PC-3 (cell line): ENCODE measurements at regions not wholly inside any gene's neighbourhood (a gene's known extent, or its start where the extent isn't known, plus 50 kb on each side); places are given as distances from the start of the nearest gene placed in this dataset.

Experiments used
- ATAC-seq: fragments of 200-7000 bp; cut with Tn5 transposase; 2 replicates; pipeline ENCODE4 v1.9.1; 2020; ENCODE audit warnings: mild to moderate bottlenecking, moderate library complexity
- BruUV-seq: library from RNA; stranded (reverse); fragments of 400-500 nt; replicated peaks from 2 replicates; lab custom pipeline; 2021; lab: Mats Ljungman, UMichigan
- CTCF ChIA-PET: fragments of 300-600 bp; sonication (Branson Sonifier 250); formaldehyde crosslinking; loops from one replicate; lab custom pipeline; 2022; ENCODE audit warnings: antibody characterized with exemption; lab: Charles Lee
- POLR2A ChIA-PET: fragments of 300-600 bp; sonication (Branson Sonifier 250); formaldehyde crosslinking; loops from one replicate; lab custom pipeline; 2022; ENCODE audit warnings: antibody characterized with exemption; ENCODE audit not compliant: unreplicated experiment; lab: Charles Lee
- DNase-seq: peaks from one replicate; pipeline ENCODE4 v3.0.0-alpha.2; 2015
- H2AFZ ChIP-seq: fragments of 300-600 bp; sonication (generic); 2 replicates; pipeline ENCODE4 v1.6.0; 2016; ENCODE audit warnings: antibody characterized with exemption, low read length
- H3F3A ChIP-seq: fragments of 300-600 bp; sonication (generic); one replicate; pipeline ENCODE4 v1.6.0; 2017; ENCODE audit warnings: antibody characterized with exemption, low read length, control low read depth, mild to moderate bottlenecking; ENCODE audit not compliant: unreplicated experiment
- H3K27ac ChIP-seq: fragments of 300-600 bp; sonication (generic); 2 replicates; pipeline ENCODE4 v1.5.1; 2016; ENCODE audit warnings: mild to moderate bottlenecking, low read length
- H3K27me3 ChIP-seq: fragments of 300-600 bp; sonication (generic); 2 replicates; pipeline ENCODE4 v1.6.1; 2016; ENCODE audit warnings: low read length, mixed read lengths
- H3K36me3 ChIP-seq: fragments of 300-600 bp; sonication (generic); 2 replicates; pipeline ENCODE4 v1.6.1; 2016; ENCODE audit warnings: low read depth, mixed run types, low read length, mixed read lengths
- H3K4me1 ChIP-seq: fragments of 300-600 bp; sonication (generic); 2 replicates; pipeline ENCODE4 v1.5.1; 2016; ENCODE audit warnings: low read length; ENCODE audit not compliant: insufficient read depth
- H3K4me2 ChIP-seq: fragments of 300-600 bp; sonication (generic); 2 replicates; pipeline ENCODE4 v1.6.0; 2016; ENCODE audit warnings: low read length
- H3K4me3 ChIP-seq: fragments of 300-600 bp; sonication (generic); 2 replicates; pipeline ENCODE4 v1.5.1; 2016; ENCODE audit warnings: mild to moderate bottlenecking, low read length, mixed read lengths
- H3K79me2 ChIP-seq: fragments of 300-600 bp; sonication (generic); 2 replicates; pipeline ENCODE4 v1.6.1; 2017; ENCODE audit warnings: low read length, mixed read lengths
- H3K9ac ChIP-seq: fragments of 300-600 bp; sonication (generic); 2 replicates; pipeline ENCODE4 v1.6.0; 2016; ENCODE audit warnings: mild to moderate bottlenecking, low read length
- H3K9me2 ChIP-seq: fragments of 300-600 bp; sonication (generic); replicated peaks from 2 replicates; pipeline ENCODE4 v1.6.1; 2016; ENCODE audit warnings: mixed run types, low read length, mixed read lengths
- H3K9me3 ChIP-seq: fragments of 300-600 bp; sonication (generic); 2 replicates; pipeline ENCODE4 v1.6.1; 2016; ENCODE audit warnings: low read length, mixed read lengths
- H4K20me1 ChIP-seq: fragments of 300-600 bp; sonication (generic); 2 replicates; pipeline ENCODE4 v1.6.1; 2016; ENCODE audit warnings: low read length, mixed read lengths
- EZH2 ChIP-seq: fragments of 300-600 bp; sonication (generic); IDR thresholded peaks from one replicate; pipeline ENCODE4 v1.6.1; 2017; ENCODE audit warnings: antibody characterized with exemption, mild to moderate bottlenecking, low read length; ENCODE audit not compliant: unreplicated experiment
- EZH2phosphoT487 ChIP-seq: fragments of 300-600 bp; sonication (generic); IDR thresholded peaks from 2 replicates; pipeline ENCODE4 v1.6.1; 2018; ENCODE audit warnings: mild to moderate bottlenecking, antibody characterized with exemption, low read length, borderline replicate concordance
- intact Hi-C: fragments of 100-400 bp; cut with micrococcal nuclease; formaldehyde crosslinking; loops from 2 replicates; pipeline ENCODE4 v1.9.0; 2023
- TF ChIP-seq, protein P1 (sequence below): fragments of 300-600 bp; sonication (generic); conservative IDR thresholded peaks from 2 replicates; pipeline ENCODE4 v1.5.1; 2017; ENCODE audit warnings: antibody characterized with exemption, low read depth, mild to moderate bottlenecking, low read length

DNA sequence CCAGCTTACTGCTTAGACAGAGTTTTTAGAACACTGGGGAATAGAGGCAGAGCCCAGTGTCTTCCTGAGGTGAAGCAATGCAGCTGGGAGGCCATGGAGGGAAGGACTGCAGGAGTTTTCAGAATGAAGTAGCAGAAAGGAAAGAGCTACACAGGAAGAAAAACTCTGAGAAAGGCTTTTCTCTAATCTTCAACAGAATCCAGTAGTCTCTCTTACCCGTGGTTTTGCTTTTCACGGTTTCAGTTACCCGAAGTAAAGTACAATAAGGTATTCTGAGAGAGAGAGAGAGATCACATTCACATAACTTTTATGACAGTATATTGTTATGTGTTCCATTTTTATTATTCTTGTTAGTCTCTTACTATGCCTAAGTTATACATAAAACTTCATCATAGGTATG lies 761.6 kb downstream of the BCL11B start:
- H4K20me1 ChIP-seq: no peaks in the 10 kb centered on the region
- no peaks in the 10 kb centered on the region for H3K36me3 ChIP-seq
- no peaks in the 10 kb centered on the region for H3K9me2 ChIP-seq
- ATAC-seq (no peak), DNase-seq (no peak)
- no peak overlapping the region for H2AFZ ChIP-seq
- H3F3A ChIP-seq: no peaks in the 10 kb centered on the region
- no peak overlapping the region for H3K9ac ChIP-seq
- no TSS peak for BruUV-seq
- no peaks in the 10 kb centered on the region for H3K9me3 ChIP-seq
- H3K4me2 ChIP-seq: no peak overlapping the region
- no peaks in the 10 kb centered on the region for H3K4me1 ChIP-seq
- no peak overlapping the region for H3K4me3 ChIP-seq
- intact Hi-C loops: no loop called here
- H3K27me3 ChIP-seq: 0 out of 2 replicates have a peak, but pooled peaks cover 5% of the 10 kb centered on the region
- H3K27ac ChIP-seq: no peak overlapping the region
- H3K79me2 ChIP-seq: no peaks in the 10 kb centered on the region
- POLR2A ChIA-PET: no interaction called here
- CTCF ChIA-PET: no interaction called here
- TF ChIP-seq EZH2 (no peak), EZH2phosphoT487 (no peak)
- TF ChIP-seq, protein P1, sequence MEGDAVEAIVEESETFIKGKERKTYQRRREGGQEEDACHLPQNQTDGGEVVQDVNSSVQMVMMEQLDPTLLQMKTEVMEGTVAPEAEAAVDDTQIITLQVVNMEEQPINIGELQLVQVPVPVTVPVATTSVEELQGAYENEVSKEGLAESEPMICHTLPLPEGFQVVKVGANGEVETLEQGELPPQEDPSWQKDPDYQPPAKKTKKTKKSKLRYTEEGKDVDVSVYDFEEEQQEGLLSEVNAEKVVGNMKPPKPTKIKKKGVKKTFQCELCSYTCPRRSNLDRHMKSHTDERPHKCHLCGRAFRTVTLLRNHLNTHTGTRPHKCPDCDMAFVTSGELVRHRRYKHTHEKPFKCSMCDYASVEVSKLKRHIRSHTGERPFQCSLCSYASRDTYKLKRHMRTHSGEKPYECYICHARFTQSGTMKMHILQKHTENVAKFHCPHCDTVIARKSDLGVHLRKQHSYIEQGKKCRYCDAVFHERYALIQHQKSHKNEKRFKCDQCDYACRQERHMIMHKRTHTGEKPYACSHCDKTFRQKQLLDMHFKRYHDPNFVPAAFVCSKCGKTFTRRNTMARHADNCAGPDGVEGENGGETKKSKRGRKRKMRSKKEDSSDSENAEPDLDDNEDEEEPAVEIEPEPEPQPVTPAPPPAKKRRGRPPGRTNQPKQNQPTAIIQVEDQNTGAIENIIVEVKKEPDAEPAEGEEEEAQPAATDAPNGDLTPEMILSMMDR: no peak

DNA sequence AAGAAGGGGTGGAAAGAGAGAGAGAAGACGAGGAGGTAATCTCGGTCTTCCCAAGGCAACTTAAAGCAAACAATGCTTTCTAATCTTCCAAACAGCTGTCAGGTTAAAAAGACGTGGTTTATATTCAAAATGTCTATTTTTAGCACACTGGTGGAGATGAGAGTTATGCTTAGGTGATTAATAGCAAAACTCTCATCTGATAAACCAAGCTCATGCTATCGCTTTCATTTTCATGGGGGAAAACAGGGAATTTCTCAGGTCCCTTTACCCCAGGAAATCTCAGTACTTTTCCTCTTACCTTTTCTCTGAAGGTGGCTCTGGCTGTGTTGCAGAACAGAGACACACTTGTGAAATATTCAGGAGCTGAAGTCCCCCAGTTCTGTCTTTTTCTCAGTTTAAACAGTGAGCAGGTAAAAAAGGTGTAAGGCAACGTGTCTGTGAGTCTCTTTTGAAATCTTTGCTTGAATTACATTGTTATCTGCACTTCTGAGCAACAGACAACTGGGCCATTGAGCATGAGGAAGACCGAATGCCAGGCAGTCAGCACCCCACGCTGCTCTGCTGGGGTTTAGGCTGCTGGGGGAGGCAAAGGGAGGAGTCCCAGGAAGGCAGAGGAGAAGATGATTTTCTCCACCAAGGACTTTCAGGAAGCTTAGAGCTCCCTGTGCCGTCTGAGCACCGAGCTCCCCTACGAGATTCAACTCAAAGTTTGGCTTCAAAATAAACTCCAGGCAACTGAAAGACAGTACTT lies 759.3 kb downstream of the BCL11B start:
- ATAC-seq: no peak
- POLR2A ChIA-PET: no interaction called here
- H2AFZ ChIP-seq: no peak overlapping the region
- H3K4me2 ChIP-seq: no peak overlapping the region
- H3F3A ChIP-seq: no peaks in the 10 kb centered on the region
- DNase-seq: no peak
- BruUV-seq: no TSS peak
- no peaks in the 10 kb centered on the region for H3K9me3 ChIP-seq
- no peak overlapping the region for H3K27ac ChIP-seq
- H3K27me3 ChIP-seq: 0 out of 2 replicates have a peak, but pooled peaks cover 5% of the 10 kb centered on the region
- H3K4me1 ChIP-seq: no peaks in the 10 kb centered on the region
- intact Hi-C loops: no loop called here
- H3K79me2 ChIP-seq: no peaks in the 10 kb centered on the region
- no peak overlapping the region for H3K9ac ChIP-seq
- H3K4me3 ChIP-seq: no peak overlapping the region
- no peaks in the 10 kb centered on the region for H3K36me3 ChIP-seq
- no peaks in the 10 kb centered on the region for H3K9me2 ChIP-seq
- no peaks in the 10 kb centered on the region for H4K20me1 ChIP-seq
- CTCF ChIA-PET: no interaction called here
- TF ChIP-seq EZH2phosphoT487: no peak
- no peak for TF ChIP-seq EZH2
- TF ChIP-seq, protein P1: no peak

DNA sequence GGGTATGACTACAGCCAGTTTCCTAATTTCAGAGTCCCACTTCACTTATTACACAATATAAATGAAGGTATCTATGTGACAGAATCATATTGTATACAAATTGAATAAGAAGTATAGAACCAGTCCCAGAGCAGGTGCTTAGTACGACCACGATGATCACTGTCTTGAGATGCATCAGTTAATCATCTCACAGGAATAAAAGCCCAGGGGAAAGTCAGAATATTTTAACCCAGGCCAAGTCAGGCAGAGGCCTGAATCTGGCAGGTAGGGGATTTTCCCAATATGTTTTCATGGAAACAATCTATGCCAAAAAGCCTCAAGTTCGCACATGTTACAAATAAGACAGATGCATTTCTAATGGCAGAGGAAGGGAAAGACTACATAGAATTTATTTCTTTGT lies 758.4 kb downstream of the BCL11B start:
- no peaks in the 10 kb centered on the region for H4K20me1 ChIP-seq
- DNase-seq (no peak), ATAC-seq (no peak)
- H3K4me2 ChIP-seq: no peak overlapping the region
- ChIA-PET POLR2A (no interaction called here), CTCF (no interaction called here)
- H3K4me1 ChIP-seq: no peaks in the 10 kb centered on the region
- 0 out of 2 replicates have a peak, but pooled peaks cover 5% of the 10 kb centered on the region for H3K27me3 ChIP-seq
- no peaks in the 10 kb centered on the region for H3F3A ChIP-seq
- no peak overlapping the region for H2AFZ ChIP-seq
- no TSS peak for BruUV-seq
- intact Hi-C loops: no loop called here
- no peak overlapping the region for H3K27ac ChIP-seq
- H3K9ac ChIP-seq: no peak overlapping the region
- TF ChIP-seq, protein P1: no peak
- no peak for TF ChIP-seq EZH2phosphoT487
- TF ChIP-seq EZH2: no peak
- H3K9me3 ChIP-seq: no peaks in the 10 kb centered on the region
- H3K36me3 ChIP-seq: no peaks in the 10 kb centered on the region
- H3K4me3 ChIP-seq: no peak overlapping the region
- no peaks in the 10 kb centered on the region for H3K79me2 ChIP-seq
- no peaks in the 10 kb centered on the region for H3K9me2 ChIP-seq
